ENCODE measurements at regions not wholly inside any gene's neighbourhood (a gene's known extent, or its start where the extent isn't known, plus 50 kb on each side); places are given as distances from the start of the nearest gene placed in this dataset.

- Mint-ChIP-seq H3K27ac (no peak overlapping the region), H3K4me1 (no peaks in the 10 kb centered on the region), H3K4me3 (no peak overlapping the region), H3K36me3 (no peaks in the 10 kb centered on the region), H3K9me3 (no peaks in the 10 kb centered on the region), H3K27me3 (ENCODE audit: low read depth in 2 of 2) (peaks cover 7 to 27% of the 10 kb centered on the region in 2 donors)
- 92% methylated on average over 3 of the region's 3 CpGs for WGBS (ENCODE audit: insufficient coverage)
- no peak overlapping the region for H3K27ac ChIP-seq (ENCODE audit: low read length)
- no peak overlapping the region for H3K4me3 ChIP-seq (ENCODE audit: low read length)
- no peaks in the 10 kb centered on the region for H3K27me3 ChIP-seq (ENCODE audit: control insufficient read depth, insufficient read depth, low read length)
- H3K4me1 ChIP-seq (ENCODE audit: control insufficient read depth, insufficient read depth, low read length) = no peaks in the 10 kb centered on the region
- H3K9me3 ChIP-seq (ENCODE audit: control insufficient read depth, insufficient read depth, low read length) = no peaks in the 10 kb centered on the region
- intact Hi-C loops (cut with micrococcal nuclease) = no loop called here
- ATAC-seq (peak in 1 of 3 donors; percentile 34), DNase-seq (no peak)
- H3K36me3 ChIP-seq (ENCODE audit: control insufficient read depth, insufficient read depth, low read length) = no peaks in the 10 kb centered on the region
- no peak for TF ChIP-seq CTCF (IDR thresholded peaks at IDR 0.05)
Observed at GRCh38 chr17:65477600-65477999, 83.8 kb downstream of the AXIN2 start.

DNA sequence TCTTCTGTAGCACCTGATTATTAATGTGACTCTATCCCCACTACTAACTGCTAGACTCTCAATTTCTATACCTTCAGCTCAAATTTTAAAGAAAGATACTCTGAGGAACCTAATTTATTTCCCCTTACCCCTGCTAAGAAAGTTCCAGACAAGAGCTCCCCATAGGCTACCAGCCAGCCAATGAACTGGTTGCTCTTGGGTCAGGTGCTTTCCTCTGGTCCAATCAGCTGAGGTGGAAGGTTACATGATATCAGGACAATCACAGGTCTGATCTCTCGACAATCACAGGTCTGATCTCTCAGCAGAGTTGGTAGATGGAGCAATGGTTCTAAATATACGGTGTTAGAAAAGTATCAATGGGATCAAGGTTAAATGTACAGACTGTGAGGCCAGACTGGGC lies 86.8 kb downstream of the AXIN2 start:
- Mint-ChIP-seq H3K4me1 (no peaks in the 10 kb centered on the region), H3K4me3 (no peak overlapping the region), H3K36me3 (no peaks in the 10 kb centered on the region), H3K9me3 (no peaks in the 10 kb centered on the region), H3K27ac (no peak overlapping the region), H3K27me3 (ENCODE audit: low read depth in 2 of 2) (peaks cover 11 to 41% of the 10 kb centered on the region in 2 donors)
- no peak for TF ChIP-seq CTCF (IDR thresholded peaks at IDR 0.05)
- intact Hi-C loops (cut with micrococcal nuclease) = no loop called here
- no peak for DNase-seq
- WGBS (ENCODE audit: insufficient coverage) = 82% methylated on average over 2 of the region's 2 CpGs
- Histone ChIP-seq H3K27ac (ENCODE audit: low read length) (no peak overlapping the region), H3K27me3 (ENCODE audit: control insufficient read depth, insufficient read depth, low read length) (no peaks in the 10 kb centered on the region), H3K9me3 (ENCODE audit: control insufficient read depth, insufficient read depth, low read length) (no peaks in the 10 kb centered on the region), H3K4me1 (ENCODE audit: control insufficient read depth, insufficient read depth, low read length) (no peaks in the 10 kb centered on the region), H3K4me3 (ENCODE audit: low read length) (no peak overlapping the region), H3K36me3 (ENCODE audit: control insufficient read depth, insufficient read depth, low read length) (no peaks in the 10 kb centered on the region)
- ATAC-seq = no peak

DNA sequence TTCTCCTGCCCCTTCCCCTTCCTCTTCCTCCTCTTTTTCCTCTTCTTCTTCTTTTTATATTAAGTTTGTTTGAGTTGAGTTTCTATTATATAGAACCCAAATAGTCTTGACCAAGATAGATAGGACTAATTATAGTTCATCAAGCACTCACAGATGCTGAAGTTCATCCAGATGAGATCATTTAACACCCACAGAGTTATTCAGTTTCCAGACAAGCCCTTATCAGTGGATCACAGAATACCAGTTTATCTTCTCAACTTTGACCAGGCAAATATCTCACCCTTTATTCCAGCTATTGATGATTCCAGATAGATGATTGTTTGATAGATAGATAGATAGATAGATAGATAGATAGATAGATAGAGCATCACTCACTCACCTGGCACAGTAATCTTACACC lies 87.5 kb downstream of the AXIN2 start:
- Mint-ChIP-seq H3K4me3 (no peak overlapping the region), H3K9me3 (no peaks in the 10 kb centered on the region), H3K27me3 (ENCODE audit: low read depth in 2 of 2) (peaks cover 11 to 47% of the 10 kb centered on the region in 2 donors), H3K36me3 (no peaks in the 10 kb centered on the region), H3K4me1 (peaks cover 0 to 5% of the 10 kb centered on the region in 2 donors), H3K27ac (no peak overlapping the region)
- ATAC-seq (no peak), DNase-seq (no peak)
- no peaks in the 10 kb centered on the region for H3K4me1 ChIP-seq (ENCODE audit: control insufficient read depth, insufficient read depth, low read length)
- no peaks in the 10 kb centered on the region for H3K36me3 ChIP-seq (ENCODE audit: control insufficient read depth, insufficient read depth, low read length)
- intact Hi-C loops (cut with micrococcal nuclease) = no loop called here
- H3K27ac ChIP-seq (ENCODE audit: low read length) = no peak overlapping the region
- H3K27me3 ChIP-seq (ENCODE audit: control insufficient read depth, insufficient read depth, low read length) = no peaks in the 10 kb centered on the region
- no peak overlapping the region for H3K4me3 ChIP-seq (ENCODE audit: low read length)
- no peaks in the 10 kb centered on the region for H3K9me3 ChIP-seq (ENCODE audit: control insufficient read depth, insufficient read depth, low read length)
- TF ChIP-seq CTCF (IDR thresholded peaks at IDR 0.05) = no peak

DNA sequence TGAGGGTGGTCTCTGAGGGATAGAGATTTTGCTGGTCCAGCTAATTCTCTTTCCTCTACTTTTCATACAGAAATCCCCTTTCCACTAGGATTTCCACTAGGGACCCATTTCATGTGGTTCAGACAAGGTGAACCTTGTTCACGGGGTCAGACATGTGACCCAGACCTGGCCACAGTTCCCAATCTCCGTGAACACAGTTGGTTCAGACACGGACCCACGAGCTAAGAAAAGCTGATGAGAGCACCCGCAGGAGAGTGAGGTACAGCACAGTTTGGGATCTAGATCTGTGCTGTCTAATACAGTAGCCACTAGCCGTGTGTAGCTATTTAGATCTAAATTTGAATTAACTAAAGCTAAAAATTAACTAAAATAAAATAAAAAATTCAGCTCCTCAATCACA lies 88.1 kb downstream of the AXIN2 start:
- no peak for TF ChIP-seq CTCF (IDR thresholded peaks at IDR 0.05)
- H3K4me3 Mint-ChIP-seq = no peak overlapping the region
- Histone ChIP-seq H3K36me3 (ENCODE audit: control insufficient read depth, insufficient read depth, low read length) (no peaks in the 10 kb centered on the region), H3K27me3 (ENCODE audit: control insufficient read depth, insufficient read depth, low read length) (no peaks in the 10 kb centered on the region), H3K27ac (ENCODE audit: low read length) (no peak overlapping the region), H3K4me1 (ENCODE audit: control insufficient read depth, insufficient read depth, low read length) (no peaks in the 10 kb centered on the region), H3K9me3 (ENCODE audit: control insufficient read depth, insufficient read depth, low read length) (no peaks in the 10 kb centered on the region), H3K4me3 (ENCODE audit: low read length) (no peak overlapping the region)
- H3K27me3 Mint-ChIP-seq (ENCODE audit: low read depth in 2 of 2) = peaks cover 11 to 52% of the 10 kb centered on the region in 2 donors
- H3K27ac Mint-ChIP-seq = no peak overlapping the region
- H3K4me1 Mint-ChIP-seq = peaks cover 0 to 8% of the 10 kb centered on the region in 2 donors
- ATAC-seq = no peak
- intact Hi-C loops (cut with micrococcal nuclease) = no loop called here
- no peaks in the 10 kb centered on the region for H3K36me3 Mint-ChIP-seq
- H3K9me3 Mint-ChIP-seq = no peaks in the 10 kb centered on the region
- DNase-seq = no peak
- 73% methylated on average over 5 of the region's 6 CpGs for WGBS (ENCODE audit: insufficient coverage)

Measured in natural killer cell (primary cell).